Kidney (tissue), 13 donors: ENCODE measurements at regions not wholly inside any gene's neighbourhood (a gene's known extent, or its start where the extent isn't known, plus 50 kb on each side); places are given as distances from the start of the nearest gene placed in this dataset.

ENCODE experiments used
- DNase-seq, 5 donors: peaks; one replicate each; pipeline ENCODE4 v3.0.0-alpha.2; 2013 to 2020
- FAIRE-seq: peaks from 2 replicates; lab custom pipeline; 2012; peaks lifted over from hg19 to GRCh38; lab: Jason Lieb, UNC
- H3K27ac ChIP-seq, 2 donors: one replicate each; pipeline ENCODE4 v1.7.0; 2013; ENCODE audit warnings: low read depth in 2 of 2, low read length in 2 of 2, inconsistent platforms in 1 of 2
- H3K27me3 ChIP-seq: one replicate; pipeline ENCODE4 v1.7.1; 2013; ENCODE audit warnings: low read length, inconsistent platforms; ENCODE audit not compliant: control insufficient read depth, insufficient read depth
- H3K36me3 ChIP-seq, 3 donors: one replicate each; pipeline versions ENCODE4 v1.7.0 to v1.7.1; 2013; ENCODE audit warnings: low read length in 3 of 3, control low read depth in 1 of 3, inconsistent platforms in 1 of 3; ENCODE audit not compliant: insufficient read depth in 3 of 3, control insufficient read depth in 2 of 3
- H3K4me1 ChIP-seq, 3 donors: one replicate each; pipeline versions ENCODE4 v1.7.0 to v1.7.1; 2013; ENCODE audit warnings: low read length in 3 of 3, inconsistent platforms in 1 of 3, low read depth in 1 of 3; ENCODE audit not compliant: control insufficient read depth in 2 of 3, insufficient read depth in 2 of 3
- H3K4me3 ChIP-seq, 3 donors: one replicate each; pipeline versions ENCODE4 v1.7.0 to v1.8.1; 2013; ENCODE audit warnings: low read length in 3 of 3, control low read depth in 1 of 3, inconsistent platforms in 1 of 3
- H3K9ac ChIP-seq, 3 donors: one replicate each; pipeline versions ENCODE4 v1.7.0 to v1.7.1; 2013; ENCODE audit warnings: low read length in 3 of 3, control low read depth in 1 of 3, inconsistent platforms in 1 of 3
- H3K9me3 ChIP-seq, 3 donors: one replicate each; pipeline versions ENCODE4 v1.7.0 to v1.7.1; 2013; ENCODE audit warnings: low read length in 3 of 3, control low read depth in 1 of 3, inconsistent platforms in 1 of 3; ENCODE audit not compliant: control insufficient read depth in 2 of 3, insufficient read depth in 1 of 3
- CTCF ChIP-seq: IDR thresholded peaks from 3 replicates; pipeline ENCODE4 v1.5.1; 2012; ENCODE audit warnings: mild to moderate bottlenecking, moderate library complexity, borderline replicate concordance; ENCODE audit not compliant: insufficient read depth; ENCODE audit errors: extremely low read depth
- intact Hi-C: fragments of 100-400 bp; cut with DNase I; formaldehyde crosslinking; loops from one replicate; pipeline ENCODE4 v1.11.1; 2022
- donor health status: control.
- donor health status: control.
- donor health status: control.
- donor health status: control.
- donor health status: control.
- donor health status: DM: yes; HTN: yes; CAD: no.
- donor health status: Normal renal cell carcinoma (clear cell type).

GRCh38 chr7:133197972-133198544 lies 54.8 kb upstream of the EXOC4 start:
- intact Hi-C loops: no loop called here

GRCh38 chr7:133199831-133200230 lies 53.0 kb upstream of the EXOC4 start:
- no peak for FAIRE-seq
- no peak for TF ChIP-seq CTCF
- intact Hi-C loops: no loop called here

More at GRCh38 chr7:133197972-133198544, 54.8 kb upstream of the EXOC4 start:
- no peaks in the 10 kb centered on the region for H3K36me3 ChIP-seq
- no peaks in the 10 kb centered on the region for H3K27me3 ChIP-seq
- DNase-seq (peak in 2 of 5 donors; percentile 25 to 34), FAIRE-seq (no peak)
- no peaks in the 10 kb centered on the region for H3K4me1 ChIP-seq
- TF ChIP-seq CTCF: no peak
- H3K27ac ChIP-seq: no peak overlapping the region
- H3K9ac ChIP-seq: no peak overlapping the region
- H3K4me3 ChIP-seq: no peak overlapping the region
- H3K9me3 ChIP-seq: no peaks in the 10 kb centered on the region

GRCh38 chr7:133201470-133201869 lies 51.4 kb upstream of the EXOC4 start:
- no peak for TF ChIP-seq CTCF
- Histone ChIP-seq H3K9ac (no peak overlapping the region), H3K27me3 (no peaks in the 10 kb centered on the region), H3K4me1 (no peaks in the 10 kb centered on the region), H3K36me3 (no peaks in the 10 kb centered on the region), H3K4me3 (no peak overlapping the region), H3K9me3 (no peaks in the 10 kb centered on the region), H3K27ac (no peak overlapping the region)
- DNase-seq (no peak), FAIRE-seq (no peak)
- intact Hi-C loops: no loop called here

More at GRCh38 chr7:133199831-133200230, 53.0 kb upstream of the EXOC4 start:
- Histone ChIP-seq H3K9ac (no peak overlapping the region), H3K27ac (no peak overlapping the region), H3K4me3 (no peak overlapping the region), H3K36me3 (no peaks in the 10 kb centered on the region), H3K27me3 (no peaks in the 10 kb centered on the region), H3K4me1 (no peaks in the 10 kb centered on the region), H3K9me3 (no peaks in the 10 kb centered on the region)
- no peak for DNase-seq

- Histone ChIP-seq H3K4me3 (no peak overlapping the region), H3K27me3 (no peaks in the 10 kb centered on the region), H3K27ac (no peak overlapping the region), H3K36me3 (no peaks in the 10 kb centered on the region), H3K4me1 (no peaks in the 10 kb centered on the region), H3K9ac (peak overlapping the region in 1 of 3 donors; percentile 7), H3K9me3 (no peaks in the 10 kb centered on the region)
- intact Hi-C loops: no loop called here
- no peak for DNase-seq
- TF ChIP-seq CTCF: no peak
- FAIRE-seq: no peak
Measured at GRCh38 chr7:133202942-133203341, 49.9 kb upstream of the EXOC4 start.
